ENCODE measurements at regions not wholly inside any gene's neighbourhood (a gene's known extent, or its start where the extent isn't known, plus 50 kb on each side); places are given as distances from the start of the nearest gene placed in this dataset.

- WGBS: 94% methylated on average over 2 of the region's 2 CpGs
Measured at GRCh38 chr6:112431803-112432202, 84.7 kb downstream of the RFPL4B start.

GRCh38 chr6:112432853-112433252 lies 85.7 kb downstream of the RFPL4B start:
- Histone ChIP-seq H3K4me1 (peaks cover 0 to 5% (median 0%) of the 10 kb centered on the region in 4 donors), H3K9me3 (no peaks in the 10 kb centered on the region), H3K4me3 (no peak overlapping the region), H3K27ac (replicated peaks in 1 of 4) (no peak overlapping the region), H3K27me3 (no peaks in the 10 kb centered on the region), H3K36me3 (no peaks in the 10 kb centered on the region)
- TF ChIP-seq POLR2AphosphoS5 (IDR thresholded peaks at IDR 0.05) (no peak), CTCF (IDR thresholded peaks at IDR 0.05) (no peak), POLR2A (IDR thresholded peaks at IDR 0.05; ENCODE audit: low read depth) (no peak), EP300 (IDR thresholded peaks at IDR 0.05) (no peak)
- intact Hi-C loops (cut with DNase I): no loop called here
- DNase-seq (ENCODE audit: extremely low spot score): no peak

More at GRCh38 chr6:112431803-112432202, 84.7 kb downstream of the RFPL4B start:
- H3K4me3 ChIP-seq: no peak overlapping the region
- no peaks in the 10 kb centered on the region for H3K27me3 ChIP-seq
- peaks cover 0 to 5% (median 0%) of the 10 kb centered on the region in 4 donors for H3K4me1 ChIP-seq
- intact Hi-C loops (cut with DNase I): no loop called here
- H3K9me3 ChIP-seq: no peaks in the 10 kb centered on the region
- H3K27ac ChIP-seq (replicated peaks in 1 of 4): no peak overlapping the region
- no peak for TF ChIP-seq POLR2AphosphoS5 (IDR thresholded peaks at IDR 0.05)
- no peak for TF ChIP-seq CTCF (IDR thresholded peaks at IDR 0.05)
- no peaks in the 10 kb centered on the region for H3K36me3 ChIP-seq
- DNase-seq (ENCODE audit: extremely low spot score): no peak

GRCh38 chr6:112433457-112433856 lies 86.3 kb downstream of the RFPL4B start:
- Histone ChIP-seq H3K4me1 (peaks cover 0 to 5% (median 0%) of the 10 kb centered on the region in 4 donors), H3K9me3 (no peaks in the 10 kb centered on the region), H3K27me3 (no peaks in the 10 kb centered on the region), H3K36me3 (no peaks in the 10 kb centered on the region), H3K27ac (replicated peaks in 1 of 4) (no peak overlapping the region), H3K4me3 (no peak overlapping the region)
- WGBS: 93% methylated on average over 1 of the region's 1 CpG
- intact Hi-C loops (cut with DNase I): no loop called here
- no peak for DNase-seq (ENCODE audit: extremely low spot score)
- TF ChIP-seq CTCF (IDR thresholded peaks at IDR 0.05): no peak
- TF ChIP-seq POLR2A (IDR thresholded peaks at IDR 0.05; ENCODE audit: low read depth): no peak
- no peak for TF ChIP-seq EP300 (IDR thresholded peaks at IDR 0.05)
- no peak for TF ChIP-seq POLR2AphosphoS5 (IDR thresholded peaks at IDR 0.05)

GRCh38 chr6:112434896-112435435 lies 87.8 kb downstream of the RFPL4B start:
- Histone ChIP-seq H3K4me1 (peaks cover 0 to 5% (median 0%) of the 10 kb centered on the region in 4 donors), H3K27me3 (no peaks in the 10 kb centered on the region), H3K9me3 (no peaks in the 10 kb centered on the region), H3K4me3 (no peak overlapping the region), H3K27ac (replicated peaks in 1 of 4) (no peak overlapping the region), H3K36me3 (no peaks in the 10 kb centered on the region)
- intact Hi-C loops (cut with DNase I): no loop called here
- no peak for DNase-seq (ENCODE audit: extremely low spot score)
- TF ChIP-seq EP300 (IDR thresholded peaks at IDR 0.05) (no peak), POLR2AphosphoS5 (IDR thresholded peaks at IDR 0.05) (no peak), POLR2A (IDR thresholded peaks at IDR 0.05; ENCODE audit: low read depth) (no peak), CTCF (IDR thresholded peaks at IDR 0.05) (no peak)
- 93% methylated on average over 2 of the region's 2 CpGs for WGBS

- no peak for DNase-seq (ENCODE audit: extremely low spot score)
- intact Hi-C loops (cut with DNase I): no loop called here
- H3K4me1 ChIP-seq: peaks cover 0 to 12% (median 3%) of the 10 kb centered on the region in 4 donors
- H3K27me3 ChIP-seq: no peaks in the 10 kb centered on the region
- WGBS: 77% methylated on average over 1 of the region's 1 CpG
- H3K36me3 ChIP-seq: no peaks in the 10 kb centered on the region
- H3K9me3 ChIP-seq: no peaks in the 10 kb centered on the region
- TF ChIP-seq POLR2A (IDR thresholded peaks at IDR 0.05; ENCODE audit: low read depth) (no peak), POLR2AphosphoS5 (IDR thresholded peaks at IDR 0.05) (no peak), CTCF (IDR thresholded peaks at IDR 0.05) (no peak), EP300 (IDR thresholded peaks at IDR 0.05) (no peak)
- no peak overlapping the region for H3K4me3 ChIP-seq
- no peak overlapping the region for H3K27ac ChIP-seq (replicated peaks in 1 of 4)
Measured at GRCh38 chr6:112437058-112437457, 89.9 kb downstream of the RFPL4B start.
